T-helper 17 cell (primary cell): ENCODE measurements at regions not wholly inside any gene's neighbourhood (a gene's known extent, or its start where the extent isn't known, plus 50 kb on each side); places are given as distances from the start of the nearest gene placed in this dataset.
"Not testable (repeated sequence)": the region's sequence is repeated elsewhere in the genome, so short reads cannot be mapped to it uniquely, and the experiment has no call there.

Experiments
- ATAC-seq: fragments of 150-1000 bp; cut with Tn5 transposase; 2 replicates; pipeline ENCODE4 v1.10.0; 2021; ENCODE audit warnings: mild to moderate bottlenecking, moderate library complexity
- DNase-seq, 3 donors: peaks; one replicate each; pipeline versions ENCODE4 v3.0.0 to v3.0.0-alpha.2; 2020 to 2021
- H3K9me3 ChIP-seq: one replicate; pipeline ENCODE4 v1.7.0; 2013; ENCODE audit warnings: low read length, mild to moderate bottlenecking; ENCODE audit not compliant: control insufficient read depth, poor library complexity, severe bottlenecking
- H3K27ac Mint-ChIP-seq: one replicate; pipeline ENCODE4 v1.8.0; 2022; ENCODE audit warnings: mild to moderate bottlenecking, moderate library complexity, mixed read lengths
- H3K27me3 Mint-ChIP-seq: one replicate; pipeline ENCODE4 v1.8.0; 2022; ENCODE audit warnings: mixed read lengths
- H3K36me3 Mint-ChIP-seq: one replicate; pipeline ENCODE4 v1.8.0; 2022; ENCODE audit warnings: low read depth, mixed read lengths
- H3K4me1 Mint-ChIP-seq: one replicate; pipeline ENCODE4 v1.8.0; 2022; ENCODE audit warnings: mild to moderate bottlenecking, mixed read lengths
- H3K4me3 Mint-ChIP-seq: one replicate; pipeline ENCODE4 v1.8.0; 2022; ENCODE audit warnings: mild to moderate bottlenecking, moderate library complexity, mixed read lengths

DNA sequence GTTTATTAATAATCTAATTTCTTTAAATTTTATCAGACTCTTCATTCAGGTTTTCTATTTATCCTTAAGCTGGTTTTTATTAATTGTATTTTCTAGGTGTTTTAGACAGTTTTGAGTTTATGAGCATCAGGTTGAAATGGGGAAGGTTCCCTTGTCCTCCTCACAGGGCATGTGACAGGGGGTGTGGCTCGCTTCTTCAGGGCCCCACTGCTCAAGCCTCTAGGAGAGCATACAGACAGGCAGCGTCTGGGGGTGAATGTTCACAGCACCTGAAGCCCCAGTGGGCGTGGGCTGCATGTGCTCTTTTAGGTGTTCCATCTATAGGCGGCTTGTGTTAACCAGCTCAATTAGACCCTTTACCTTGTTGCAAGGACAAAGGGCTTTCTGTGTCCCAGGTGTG, 78.2 kb upstream of the RUFY1 start:
- no peaks in the 10 kb centered on the region for H3K36me3 Mint-ChIP-seq
- H3K27ac Mint-ChIP-seq: no peak overlapping the region
- H3K4me1 Mint-ChIP-seq: no peaks in the 10 kb centered on the region
- H3K4me3 Mint-ChIP-seq: no peak overlapping the region
- DNase-seq (no peak), ATAC-seq (no peak)
- H3K27me3 Mint-ChIP-seq: peaks cover 21% of the 10 kb centered on the region
- no peaks in the 10 kb centered on the region for H3K9me3 ChIP-seq

- Mint-ChIP-seq H3K27me3 (peaks cover 11% of the 10 kb centered on the region), H3K4me3 (no peak overlapping the region), H3K27ac (no peak overlapping the region), H3K36me3 (no peaks in the 10 kb centered on the region), H3K4me1 (no peaks in the 10 kb centered on the region)
- H3K9me3 ChIP-seq: no peaks in the 10 kb centered on the region
- ATAC-seq: no peak
- DNase-seq: no peak
These were observed 80.2 kb upstream of the RUFY1 start for GRCh38 chr5:179470201-179470600.

DNA sequence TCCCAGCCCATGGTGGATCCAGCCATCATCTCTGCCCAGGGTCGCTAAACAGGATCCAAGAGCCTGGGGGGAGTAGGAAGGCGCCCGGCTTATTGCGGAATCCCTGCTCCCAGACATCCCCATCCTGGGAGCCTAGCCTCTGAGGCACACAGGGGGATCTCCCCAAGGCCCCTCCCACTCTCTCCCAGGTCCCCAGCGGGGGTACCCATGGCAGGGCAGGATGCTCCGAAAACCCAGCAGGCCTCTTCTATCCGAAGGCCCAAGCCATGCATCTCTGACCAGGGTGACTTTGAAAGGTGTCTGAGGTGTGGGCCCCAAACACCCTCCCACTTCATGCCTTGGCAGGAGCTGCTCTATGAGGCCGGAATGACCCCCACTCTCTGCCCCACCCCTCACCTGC, 81.7 kb upstream of the RUFY1 start:
- no peak overlapping the region for H3K27ac Mint-ChIP-seq
- H3K4me1 Mint-ChIP-seq: no peaks in the 10 kb centered on the region
- DNase-seq (no peak), ATAC-seq (no peak)
- H3K9me3 ChIP-seq: no peaks in the 10 kb centered on the region
- peaks cover 5% of the 10 kb centered on the region for H3K27me3 Mint-ChIP-seq
- no peaks in the 10 kb centered on the region for H3K36me3 Mint-ChIP-seq
- no peak overlapping the region for H3K4me3 Mint-ChIP-seq

- ATAC-seq: no peak
- no peaks in the 10 kb centered on the region for H3K4me1 Mint-ChIP-seq
- H3K4me3 Mint-ChIP-seq: no peak overlapping the region
- H3K27me3 Mint-ChIP-seq: peaks cover 5% of the 10 kb centered on the region
- H3K9me3 ChIP-seq: no peaks in the 10 kb centered on the region
- H3K36me3 Mint-ChIP-seq: no peaks in the 10 kb centered on the region
- no peak for DNase-seq
- no peak overlapping the region for H3K27ac Mint-ChIP-seq
These were observed 82.9 kb upstream of the RUFY1 start for GRCh38 chr5:179467441-179467840.

GRCh38 chr5:179464631-179465030, 85.7 kb upstream of the RUFY1 start:
- H3K4me1 Mint-ChIP-seq: no peaks in the 10 kb centered on the region
- H3K9me3 ChIP-seq: no peaks in the 10 kb centered on the region

DNA sequence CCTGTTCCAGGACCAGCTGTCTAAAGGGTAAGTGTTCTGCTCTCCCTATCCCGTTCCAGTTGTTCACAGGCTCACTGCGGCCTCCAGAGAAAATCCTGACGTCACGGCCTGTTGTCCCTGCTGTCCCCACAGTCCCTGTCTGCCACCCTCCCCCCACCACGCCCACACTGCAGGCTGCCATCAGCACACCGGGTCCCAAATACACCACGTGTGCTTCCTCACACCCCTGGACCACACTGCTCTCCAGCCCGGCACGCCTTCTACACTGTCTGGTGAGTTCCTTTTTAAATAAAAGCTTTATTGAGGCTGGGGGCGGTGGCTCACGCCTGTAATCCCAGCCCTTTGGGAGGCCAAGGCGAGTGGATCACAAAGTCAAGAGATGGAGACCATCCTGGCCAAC, 88.3 kb upstream of the RUFY1 start:
- DNase-seq: no peak
- no peaks in the 10 kb centered on the region for H3K4me1 Mint-ChIP-seq

More at GRCh38 chr5:179464631-179465030, 85.7 kb upstream of the RUFY1 start:
- Mint-ChIP-seq H3K27me3 (peaks cover 15% of the 10 kb centered on the region), H3K27ac (no peak overlapping the region), H3K36me3 (no peaks in the 10 kb centered on the region), H3K4me3 (no peak overlapping the region)
- ATAC-seq: no peak
- DNase-seq: no peak

DNA sequence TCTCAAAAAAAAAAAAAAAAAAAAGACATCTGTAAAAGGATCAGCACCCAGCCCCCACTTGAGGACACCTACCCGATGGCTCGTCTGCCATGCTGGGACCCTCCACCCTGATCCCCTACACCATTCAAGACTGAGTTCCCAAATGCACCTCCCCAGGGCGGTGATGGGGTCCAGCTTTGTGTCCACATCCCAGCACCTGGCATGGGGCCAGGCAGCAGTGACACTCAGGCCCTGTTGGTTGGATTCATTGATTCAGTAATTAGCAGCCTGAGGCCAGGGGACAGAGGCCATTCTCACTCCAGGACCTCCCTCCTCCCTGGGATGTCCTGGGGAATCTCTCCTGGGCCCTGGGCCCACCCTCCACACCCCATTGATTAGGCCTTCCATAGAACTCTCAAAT, 88.8 kb upstream of the RUFY1 start:
- H3K27me3 Mint-ChIP-seq: peaks cover 17% of the 10 kb centered on the region
- no peaks in the 10 kb centered on the region for H3K4me1 Mint-ChIP-seq
- H3K27ac Mint-ChIP-seq: no peak overlapping the region
- H3K36me3 Mint-ChIP-seq: peaks cover 2% of the 10 kb centered on the region
- no peak for DNase-seq
- H3K9me3 ChIP-seq: no peaks in the 10 kb centered on the region
- no peak for ATAC-seq
- no peak overlapping the region for H3K4me3 Mint-ChIP-seq

More for the DNA sequence above, 88.3 kb upstream of the RUFY1 start:
- Mint-ChIP-seq H3K27ac (no peak overlapping the region), H3K4me3 (no peak overlapping the region), H3K36me3 (peaks cover 2% of the 10 kb centered on the region), H3K27me3 (peaks cover 17% of the 10 kb centered on the region)
- H3K9me3 ChIP-seq: no peaks in the 10 kb centered on the region
- no peak for ATAC-seq

DNA sequence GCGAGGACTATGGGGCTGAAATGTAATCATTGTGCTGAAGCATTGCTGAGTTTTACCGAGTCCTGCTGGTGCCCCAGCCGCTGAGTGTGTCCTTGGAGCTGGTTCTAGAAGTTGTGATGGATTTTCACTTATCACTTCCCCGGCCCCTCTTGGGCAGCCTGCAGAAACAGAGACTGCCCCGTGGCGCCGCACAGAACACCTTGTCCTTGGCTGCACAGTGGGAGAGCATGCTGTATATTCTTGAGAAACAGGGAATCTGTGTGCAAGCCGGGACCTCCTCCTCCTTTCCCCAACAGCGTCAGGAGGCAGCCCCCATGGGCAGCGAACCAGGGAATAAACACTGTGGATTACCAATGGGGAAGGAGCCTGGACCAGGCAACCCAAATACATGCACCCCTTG, 90.6 kb upstream of the RUFY1 start:
- DNase-seq (no peak), ATAC-seq (no peak)
- H3K9me3 ChIP-seq: no peaks in the 10 kb centered on the region
- peaks cover 2% of the 10 kb centered on the region for H3K4me1 Mint-ChIP-seq
- peaks cover 13% of the 10 kb centered on the region for H3K27me3 Mint-ChIP-seq
- no peak overlapping the region for H3K4me3 Mint-ChIP-seq
- peaks cover 2% of the 10 kb centered on the region for H3K36me3 Mint-ChIP-seq
- H3K27ac Mint-ChIP-seq: no peak overlapping the region

DNA sequence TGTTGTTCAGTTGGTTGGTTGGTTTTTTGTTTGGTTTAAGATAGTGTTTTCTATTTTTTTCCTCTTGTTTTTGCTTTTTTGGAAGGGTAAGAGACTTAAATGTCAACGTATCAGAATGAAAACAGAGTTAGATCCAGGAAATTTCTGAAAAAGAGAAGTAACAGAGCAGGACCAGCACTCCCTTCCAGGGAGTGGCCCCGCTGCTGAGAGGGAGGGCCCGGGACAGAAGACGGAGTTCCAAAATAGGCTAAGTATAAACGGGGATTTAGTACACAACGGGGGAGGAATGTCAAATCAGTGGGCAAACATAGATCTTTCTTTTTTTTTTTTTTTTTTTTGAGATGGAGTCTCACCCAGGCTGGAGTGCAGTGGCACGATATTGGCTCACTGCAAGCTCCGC, 92.7 kb upstream of the RUFY1 start:
- H3K4me1 Mint-ChIP-seq: peaks cover 2% of the 10 kb centered on the region
- ATAC-seq (no peak), DNase-seq (no peak)
- no peak overlapping the region for H3K4me3 Mint-ChIP-seq
- H3K27me3 Mint-ChIP-seq: peaks cover 13% of the 10 kb centered on the region
- no peaks in the 10 kb centered on the region for H3K9me3 ChIP-seq
- H3K36me3 Mint-ChIP-seq: peaks cover 2% of the 10 kb centered on the region
- no peak overlapping the region for H3K27ac Mint-ChIP-seq

DNA sequence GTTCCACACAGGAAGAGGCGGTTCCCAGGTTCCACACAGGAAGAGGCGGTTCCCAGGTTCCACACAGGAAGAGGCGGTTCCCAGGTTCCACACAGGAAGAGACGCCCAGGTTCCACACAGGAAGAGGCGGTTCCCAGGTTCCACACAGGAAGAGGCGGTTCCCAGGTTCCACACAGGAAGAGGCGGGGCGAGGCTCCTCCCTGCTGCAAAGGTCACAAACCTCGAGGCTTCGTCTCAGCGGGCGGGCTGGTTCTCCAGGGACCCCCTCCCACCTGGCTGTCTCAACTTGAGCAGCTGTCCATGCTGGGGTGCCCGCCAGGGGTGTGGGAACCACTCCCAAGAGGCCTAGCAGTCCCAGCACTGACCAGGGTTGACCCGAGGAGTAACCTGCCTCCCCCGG, 94.3 kb upstream of the RUFY1 start:
- H3K9me3 ChIP-seq, H3K36me3 Mint-ChIP-seq, H3K27ac Mint-ChIP-seq, H3K4me3 Mint-ChIP-seq, DNase-seq, ATAC-seq, H3K4me1 Mint-ChIP-seq: not testable (repeated sequence)
- H3K27me3 Mint-ChIP-seq: peaks cover 13% of the 10 kb centered on the region

DNA sequence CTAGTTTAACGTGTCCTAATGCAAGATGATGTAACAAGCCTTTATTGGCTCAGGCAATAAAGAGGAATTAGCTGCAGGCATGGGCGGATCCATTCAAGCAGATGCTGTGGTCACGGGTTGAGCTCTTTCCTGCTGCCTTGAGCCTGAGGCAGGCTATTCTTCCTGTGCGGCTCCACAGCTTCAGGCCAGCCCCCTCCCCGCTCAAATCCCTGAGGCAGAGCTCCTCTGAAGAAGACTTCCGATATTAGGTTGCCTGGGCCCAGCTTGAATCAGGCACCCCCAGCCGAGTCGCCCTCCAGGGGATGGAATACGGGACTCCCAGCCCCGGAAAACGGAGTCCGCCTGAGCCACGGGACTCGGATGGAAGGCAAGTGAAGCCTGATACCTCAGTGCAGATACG, 95.0 kb upstream of the RUFY1 start:
- no peak overlapping the region for H3K4me3 Mint-ChIP-seq
- no peak overlapping the region for H3K27ac Mint-ChIP-seq
- no peak for DNase-seq

DNA sequence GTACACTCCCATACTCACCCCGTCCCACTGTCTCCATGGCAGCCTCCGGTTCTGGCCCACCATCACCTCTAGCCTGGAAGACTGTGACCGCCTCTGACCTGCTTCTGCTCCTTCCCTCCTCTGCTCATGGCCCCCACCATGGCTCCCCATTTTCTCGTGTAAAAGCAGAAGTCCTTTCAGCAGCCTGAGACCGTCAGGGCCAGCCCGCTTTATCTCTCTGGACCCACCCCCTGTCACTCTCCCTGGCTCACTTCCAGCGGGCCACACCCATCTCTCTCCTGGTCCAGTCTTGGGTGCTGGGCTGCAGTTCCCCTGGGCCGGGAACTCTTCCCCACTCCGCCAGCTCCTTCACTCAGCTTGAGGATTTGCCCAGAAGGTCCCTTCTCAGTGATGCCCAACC, 96.0 kb upstream of the RUFY1 start:
- Mint-ChIP-seq H3K36me3 (peaks cover 2% of the 10 kb centered on the region), H3K4me3 (no peak overlapping the region), H3K4me1 (peaks cover 2% of the 10 kb centered on the region), H3K27me3 (no peaks in the 10 kb centered on the region), H3K27ac (no peak overlapping the region)
- ATAC-seq (no peak), DNase-seq (no peak)
- H3K9me3 ChIP-seq: no peaks in the 10 kb centered on the region

More for the DNA sequence above, 95.0 kb upstream of the RUFY1 start:
- no peaks in the 10 kb centered on the region for H3K9me3 ChIP-seq
- H3K36me3 Mint-ChIP-seq: peaks cover 2% of the 10 kb centered on the region
- peaks cover 7% of the 10 kb centered on the region for H3K27me3 Mint-ChIP-seq
- peaks cover 2% of the 10 kb centered on the region for H3K4me1 Mint-ChIP-seq
- no peak for ATAC-seq

- no peak for ATAC-seq
These were observed 96.7 kb upstream of the RUFY1 start for GRCh38 chr5:179453616-179454015.

DNA sequence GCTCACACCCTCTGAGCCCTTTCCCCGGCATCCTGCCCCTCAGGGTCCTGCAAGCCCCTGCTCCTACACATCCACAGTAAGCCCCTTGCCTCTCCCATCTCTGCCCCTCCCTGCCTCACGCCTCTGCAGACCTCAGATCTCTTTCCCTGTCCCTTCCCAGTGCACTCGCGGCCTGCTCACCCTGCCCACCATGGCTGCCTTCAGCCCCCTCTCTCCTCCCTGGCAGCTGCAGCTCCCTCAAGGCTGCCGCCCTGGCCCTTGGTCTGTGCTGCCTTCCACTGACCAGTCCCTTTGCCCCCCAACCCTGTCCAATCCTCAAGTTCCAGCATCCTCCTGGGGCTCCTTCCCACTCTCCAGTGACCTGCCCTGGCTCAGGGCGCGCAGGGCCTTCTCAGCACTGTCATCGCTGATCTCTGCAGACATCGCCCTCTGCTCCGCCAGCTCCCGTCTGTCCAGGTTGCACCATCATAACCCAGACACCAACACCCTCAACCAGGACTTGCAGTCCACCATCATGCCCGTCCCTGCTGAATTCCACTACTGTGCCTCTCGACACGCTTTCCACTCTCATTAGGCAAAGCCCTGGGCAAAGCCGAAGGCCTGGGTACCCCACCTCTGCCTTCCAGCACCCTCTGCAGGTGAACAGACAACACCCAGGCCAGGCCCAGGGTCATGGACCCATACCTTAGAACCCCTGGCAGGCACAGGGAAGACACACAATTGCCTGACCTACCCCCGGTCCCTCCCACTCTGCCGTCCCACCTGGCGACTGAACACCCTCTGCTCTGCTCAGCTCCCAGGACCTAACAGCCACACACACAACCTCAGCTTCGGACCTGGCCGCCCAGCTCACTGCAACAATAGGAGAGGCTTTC, 97.8 kb upstream of the RUFY1 start:
- H3K36me3 Mint-ChIP-seq: peaks cover under 1% of the 10 kb centered on the region
- no peak overlapping the region for H3K27ac Mint-ChIP-seq
- no peaks in the 10 kb centered on the region for H3K27me3 Mint-ChIP-seq
- no peak overlapping the region for H3K4me3 Mint-ChIP-seq
- DNase-seq (no peak), ATAC-seq (no peak)
- H3K4me1 Mint-ChIP-seq: peaks cover 2% of the 10 kb centered on the region
- H3K9me3 ChIP-seq: no peaks in the 10 kb centered on the region

More at GRCh38 chr5:179453616-179454015, 96.7 kb upstream of the RUFY1 start:
- no peak for DNase-seq
- Mint-ChIP-seq H3K4me3 (no peak overlapping the region), H3K4me1 (peaks cover 2% of the 10 kb centered on the region), H3K27me3 (no peaks in the 10 kb centered on the region), H3K27ac (no peak overlapping the region), H3K36me3 (peaks cover 2% of the 10 kb centered on the region)
- H3K9me3 ChIP-seq: no peaks in the 10 kb centered on the region
